HG03460 (cell line): ENCODE measurements at regions not wholly inside any gene's neighbourhood (a gene's known extent, or its start where the extent isn't known, plus 50 kb on each side); places are given as distances from the start of the nearest gene placed in this dataset.

ENCODE experiments used
- ATAC-seq: cut with Tn5 transposase; IDR thresholded peaks from one replicate; pipeline ENCODE4 v1.9.1; 2021; ENCODE audit not compliant: unreplicated experiment

- no peak for ATAC-seq
Observed at GRCh38 chr5:71988808-71989207, 118.5 kb upstream of the MAP1B start.

- ATAC-seq: no peak
Observed at GRCh38 chr5:71993600-71993999, 113.7 kb upstream of the MAP1B start.

- no peak for ATAC-seq
Observed at GRCh38 chr5:71996789-71997188, 110.5 kb upstream of the MAP1B start.

GRCh38 chr5:71998746-71999145 lies 108.5 kb upstream of the MAP1B start:
- no peak for ATAC-seq

- no peak for ATAC-seq
Observed at GRCh38 chr5:72000707-72001106, 106.6 kb upstream of the MAP1B start.

GRCh38 chr5:72005671-72006070 lies 101.6 kb upstream of the MAP1B start:
- no peak for ATAC-seq

GRCh38 chr5:72006361-72006760 lies 100.9 kb upstream of the MAP1B start:
- no peak for ATAC-seq

- ATAC-seq: no peak
Observed at GRCh38 chr5:72007336-72008111, 99.8 kb upstream of the MAP1B start.

- ATAC-seq: no peak
Observed at GRCh38 chr5:72009280-72009679, 98.0 kb upstream of the MAP1B start.

GRCh38 chr5:72010430-72010829 lies 96.8 kb upstream of the MAP1B start:
- ATAC-seq: no peak

GRCh38 chr5:72012906-72013305 lies 94.4 kb upstream of the MAP1B start:
- ATAC-seq: no peak

- ATAC-seq: no peak
Observed at GRCh38 chr5:72013766-72014624, 93.3 kb upstream of the MAP1B start.

GRCh38 chr5:72015103-72015548 lies 92.1 kb upstream of the MAP1B start:
- ATAC-seq: no peak

GRCh38 chr5:72018143-72018803 lies 89.0 kb upstream of the MAP1B start:
- no peak for ATAC-seq

GRCh38 chr5:72020161-72020983 lies 86.9 kb upstream of the MAP1B start:
- ATAC-seq: no peak

- ATAC-seq: no peak
Observed at GRCh38 chr5:72021651-72022357, 85.5 kb upstream of the MAP1B start.

- no peak for ATAC-seq
Observed at GRCh38 chr5:72028382-72028781, 78.9 kb upstream of the MAP1B start.

- no peak for ATAC-seq
Observed at GRCh38 chr5:72030237-72030636, 77.0 kb upstream of the MAP1B start.

- no peak for ATAC-seq
Observed at GRCh38 chr5:72032788-72033187, 74.5 kb upstream of the MAP1B start.

GRCh38 chr5:72034770-72035169 lies 72.5 kb upstream of the MAP1B start:
- ATAC-seq: no peak
